Uterus (tissue), 2 donors: ENCODE measurements at regions not wholly inside any gene's neighbourhood (a gene's known extent, or its start where the extent isn't known, plus 50 kb on each side); places are given as distances from the start of the nearest gene placed in this dataset.

Experiments used
- CTCF ChIP-seq, 4 experiments: fragments of 200-600 bp in 2 of 4; fragments of 450-650 bp in 2 of 4; sonication (generic) in 2 of 4; IDR thresholded peaks; one replicate each; pipeline ENCODE4 v1.5.1; 2016 to 2019; ENCODE audit warnings: antibody characterized with exemption in 4 of 4, mild to moderate bottlenecking in 2 of 4, moderate library complexity in 1 of 4
- POLR2A ChIP-seq, 2 donors: fragments of 450-650 bp; IDR thresholded peaks; one replicate each; pipeline ENCODE4 v1.6.1; 2016; ENCODE audit warnings: antibody characterized with exemption in 2 of 2, mild to moderate bottlenecking in 1 of 2, moderate library complexity in 1 of 2

- TF ChIP-seq POLR2A (IDR thresholded peaks at IDR 0.05) (no peak), CTCF (IDR thresholded peaks at IDR 0.05) (no peak)
Observed at GRCh38 chr1:147062956-147063355, 109.3 kb downstream of the PRKAB2 start.
